ENCODE measurements at regions not wholly inside any gene's neighbourhood (a gene's known extent, or its start where the extent isn't known, plus 50 kb on each side); places are given as distances from the start of the nearest gene placed in this dataset.

- H3K27ac ChIP-seq (ENCODE audit: extremely low read length, insufficient read depth, low read length): no peak overlapping the region
- no peaks in the 10 kb centered on the region for H4K20me1 ChIP-seq (ENCODE audit: insufficient read depth, low read length)
- POLR2A ChIA-PET: no interaction called here
- no peak for DNase-seq (ENCODE audit: low spot score)
- H3K27me3 ChIP-seq (ENCODE audit: control insufficient read depth in 1 of 2, insufficient read depth in 2 of 2, low read length in 2 of 2): no peaks in the 10 kb centered on the region
- in situ Hi-C loops (cut with HindIII; ENCODE audit: extremely low pct_ligation_motif_present, low pct_unique_long_range_greater_than_20kb) (no loop called here), intact Hi-C loops (cut with micrococcal nuclease; ENCODE audit: unreplicated experiment) (no loop called here)
- no peak overlapping the region for H3K4me3 ChIP-seq (replicated peaks in 1 of 3; ENCODE audit: insufficient read depth in 1 of 3, low read depth in 2 of 3, low read length in 3 of 3)
- TF ChIP-seq, protein P1, sequence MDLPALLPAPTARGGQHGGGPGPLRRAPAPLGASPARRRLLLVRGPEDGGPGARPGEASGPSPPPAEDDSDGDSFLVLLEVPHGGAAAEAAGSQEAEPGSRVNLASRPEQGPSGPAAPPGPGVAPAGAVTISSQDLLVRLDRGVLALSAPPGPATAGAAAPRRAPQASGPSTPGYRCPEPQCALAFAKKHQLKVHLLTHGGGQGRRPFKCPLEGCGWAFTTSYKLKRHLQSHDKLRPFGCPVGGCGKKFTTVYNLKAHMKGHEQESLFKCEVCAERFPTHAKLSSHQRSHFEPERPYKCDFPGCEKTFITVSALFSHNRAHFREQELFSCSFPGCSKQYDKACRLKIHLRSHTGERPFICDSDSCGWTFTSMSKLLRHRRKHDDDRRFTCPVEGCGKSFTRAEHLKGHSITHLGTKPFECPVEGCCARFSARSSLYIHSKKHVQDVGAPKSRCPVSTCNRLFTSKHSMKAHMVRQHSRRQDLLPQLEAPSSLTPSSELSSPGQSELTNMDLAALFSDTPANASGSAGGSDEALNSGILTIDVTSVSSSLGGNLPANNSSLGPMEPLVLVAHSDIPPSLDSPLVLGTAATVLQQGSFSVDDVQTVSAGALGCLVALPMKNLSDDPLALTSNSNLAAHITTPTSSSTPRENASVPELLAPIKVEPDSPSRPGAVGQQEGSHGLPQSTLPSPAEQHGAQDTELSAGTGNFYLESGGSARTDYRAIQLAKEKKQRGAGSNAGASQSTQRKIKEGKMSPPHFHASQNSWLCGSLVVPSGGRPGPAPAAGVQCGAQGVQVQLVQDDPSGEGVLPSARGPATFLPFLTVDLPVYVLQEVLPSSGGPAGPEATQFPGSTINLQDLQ (CRISPR knock-in tag; IDR thresholded peaks at IDR 0.05): no peak
- TF ChIP-seq ZNF510 (CRISPR knock-in tag; IDR thresholded peaks at IDR 0.05; ENCODE audit: low read depth) (no peak), REPIN1 (CRISPR knock-in tag; IDR thresholded peaks at IDR 0.05; ENCODE audit: borderline replicate concordance, low read depth) (no peak), ZNF775 (CRISPR knock-in tag; IDR thresholded peaks at IDR 0.05; ENCODE audit: borderline replicate concordance) (no peak), SRSF4 (IDR thresholded peaks at IDR 0.05; ENCODE audit: low read depth, low read length, poor library complexity, severe bottlenecking) (no peak), TSC22D2 (CRISPR knock-in tag; IDR thresholded peaks at IDR 0.05; ENCODE audit: borderline replicate concordance) (no peak)
- no peak overlapping the region for H2AFZ ChIP-seq (ENCODE audit: low read length)
- no peak for ATAC-seq
- no peak for FAIRE-seq
- no peaks in the 10 kb centered on the region for H3K79me2 ChIP-seq (ENCODE audit: insufficient read depth, low read length)
- H3K9me3 ChIP-seq (ENCODE audit: low read length): no peaks in the 10 kb centered on the region; the same call in 1 of the 2 replicates
- H3K4me1 ChIP-seq (ENCODE audit: insufficient read depth, low read length): no peaks in the 10 kb centered on the region
- no TSS peak for BruUV-seq (replicated peaks)
- CTCF ChIA-PET (ENCODE audit: low intra/inter-chr PET ratio, low total read pairs): no interaction called here
- H3K36me3 ChIP-seq (replicated peaks in 1 of 2; ENCODE audit: control insufficient read depth in 1 of 2, insufficient read depth in 2 of 2, low read length in 2 of 2): no peaks in the 10 kb centered on the region
- H3K4me2 ChIP-seq (ENCODE audit: low read depth, low read length): no peak overlapping the region
- H3K9ac ChIP-seq (ENCODE audit: insufficient read depth, low read depth, low read length): no peak overlapping the region
Measured at GRCh38 chr18:71665131-71665530, 879.0 kb downstream of the CBLN2 start.

DNA sequence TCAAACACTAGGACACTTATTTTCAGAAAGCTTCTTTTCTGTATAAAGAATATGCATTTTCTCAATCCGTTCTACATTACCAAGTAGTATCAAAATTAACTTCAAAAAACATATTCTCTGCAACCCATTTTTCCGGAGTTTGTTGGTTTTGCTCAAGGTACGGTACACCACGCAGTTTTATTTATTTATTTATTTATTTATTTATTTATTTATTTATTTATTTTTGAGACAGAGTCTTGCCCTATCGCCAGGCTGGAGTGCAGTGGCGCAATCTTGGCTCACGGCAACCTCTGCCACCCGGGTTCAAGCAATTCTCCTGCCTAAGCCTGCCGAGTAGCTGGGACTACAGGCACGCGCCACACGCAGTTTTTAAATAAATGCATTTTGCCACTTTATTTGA is 900.3 kb downstream of the CBLN2 start:
- H3K4me1 ChIP-seq (ENCODE audit: insufficient read depth, low read length): no peaks in the 10 kb centered on the region
- no peaks in the 10 kb centered on the region for H3K27me3 ChIP-seq (ENCODE audit: control insufficient read depth in 1 of 2, insufficient read depth in 2 of 2, low read length in 2 of 2)
- H3K27ac ChIP-seq (ENCODE audit: extremely low read length, insufficient read depth, low read length): no peak overlapping the region
- DNase-seq (ENCODE audit: low spot score) (no peak), ATAC-seq (no peak), FAIRE-seq (no peak)
- no peak overlapping the region for H3K4me3 ChIP-seq (replicated peaks in 1 of 3; ENCODE audit: insufficient read depth in 1 of 3, low read depth in 2 of 3, low read length in 3 of 3)
- no peaks in the 10 kb centered on the region for H3K36me3 ChIP-seq (replicated peaks in 1 of 2; ENCODE audit: control insufficient read depth in 1 of 2, insufficient read depth in 2 of 2, low read length in 2 of 2)
- H4K20me1 ChIP-seq (ENCODE audit: insufficient read depth, low read length): no peaks in the 10 kb centered on the region
- no peak overlapping the region for H3K9ac ChIP-seq (ENCODE audit: insufficient read depth, low read depth, low read length)
- POLR2A ChIA-PET: no interaction called here
- CTCF ChIA-PET (ENCODE audit: low intra/inter-chr PET ratio, low total read pairs): no interaction called here
- no TSS peak for BruUV-seq (replicated peaks)
- WGBS (ENCODE audit: low lambda C conversion rate): 46% methylated on average over 12 of the region's 12 CpGs
- in situ Hi-C loops (cut with HindIII; ENCODE audit: extremely low pct_ligation_motif_present, low pct_unique_long_range_greater_than_20kb) (no loop called here), intact Hi-C loops (cut with micrococcal nuclease; ENCODE audit: unreplicated experiment) (no loop called here)
- H3K4me2 ChIP-seq (ENCODE audit: low read depth, low read length): no peak overlapping the region
- H3K9me3 ChIP-seq (ENCODE audit: low read length): no peaks in the 10 kb centered on the region
- no peak overlapping the region for H2AFZ ChIP-seq (ENCODE audit: low read length)
- H3K79me2 ChIP-seq (ENCODE audit: insufficient read depth, low read length): no peaks in the 10 kb centered on the region
- no peak for TF ChIP-seq TAF15 (IDR thresholded peaks at IDR 0.05; ENCODE audit: low read depth, low read length, poor library complexity, severe bottlenecking)
- TF ChIP-seq ZNF446 (CRISPR knock-in tag; IDR thresholded peaks at IDR 0.05): no peak
- TF ChIP-seq EEA1 (CRISPR knock-in tag; IDR thresholded peaks at IDR 0.05; ENCODE audit: borderline replicate concordance): no peak
- TF ChIP-seq, protein P2, sequence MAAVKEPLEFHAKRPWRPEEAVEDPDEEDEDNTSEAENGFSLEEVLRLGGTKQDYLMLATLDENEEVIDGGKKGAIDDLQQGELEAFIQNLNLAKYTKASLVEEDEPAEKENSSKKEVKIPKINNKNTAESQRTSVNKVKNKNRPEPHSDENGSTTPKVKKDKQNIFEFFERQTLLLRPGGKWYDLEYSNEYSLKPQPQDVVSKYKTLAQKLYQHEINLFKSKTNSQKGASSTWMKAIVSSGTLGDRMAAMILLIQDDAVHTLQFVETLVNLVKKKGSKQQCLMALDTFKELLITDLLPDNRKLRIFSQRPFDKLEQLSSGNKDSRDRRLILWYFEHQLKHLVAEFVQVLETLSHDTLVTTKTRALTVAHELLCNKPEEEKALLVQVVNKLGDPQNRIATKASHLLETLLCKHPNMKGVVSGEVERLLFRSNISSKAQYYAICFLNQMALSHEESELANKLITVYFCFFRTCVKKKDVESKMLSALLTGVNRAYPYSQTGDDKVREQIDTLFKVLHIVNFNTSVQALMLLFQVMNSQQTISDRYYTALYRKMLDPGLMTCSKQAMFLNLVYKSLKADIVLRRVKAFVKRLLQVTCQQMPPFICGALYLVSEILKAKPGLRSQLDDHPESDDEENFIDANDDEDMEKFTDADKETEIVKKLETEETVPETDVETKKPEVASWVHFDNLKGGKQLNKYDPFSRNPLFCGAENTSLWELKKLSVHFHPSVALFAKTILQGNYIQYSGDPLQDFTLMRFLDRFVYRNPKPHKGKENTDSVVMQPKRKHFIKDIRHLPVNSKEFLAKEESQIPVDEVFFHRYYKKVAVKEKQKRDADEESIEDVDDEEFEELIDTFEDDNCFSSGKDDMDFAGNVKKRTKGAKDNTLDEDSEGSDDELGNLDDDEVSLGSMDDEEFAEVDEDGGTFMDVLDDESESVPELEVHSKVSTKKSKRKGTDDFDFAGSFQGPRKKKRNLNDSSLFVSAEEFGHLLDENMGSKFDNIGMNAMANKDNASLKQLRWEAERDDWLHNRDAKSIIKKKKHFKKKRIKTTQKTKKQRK (IDR thresholded peaks at IDR 0.05; ENCODE audit: low read length): no peak
- no peak for TF ChIP-seq ZZZ3 (CRISPR knock-in tag; IDR thresholded peaks at IDR 0.05; ENCODE audit: borderline replicate concordance)

All from HepG2 (cell line).